NB4 (cell line): ENCODE measurements at regions not wholly inside any gene's neighbourhood (a gene's known extent, or its start where the extent isn't known, plus 50 kb on each side); places are given as distances from the start of the nearest gene placed in this dataset.

Source experiments
- MAX ChIP-seq: IDR thresholded peaks from 2 replicates; pipeline ENCODE4 v1.6.1; 2011; ENCODE audit warnings: low read depth, low read length
- TF ChIP-seq, protein P1 (sequence below): IDR thresholded peaks from one replicate; pipeline ENCODE4 v1.5.1; 2012; ENCODE audit warnings: low read depth, low read length

- TF ChIP-seq, protein P1, sequence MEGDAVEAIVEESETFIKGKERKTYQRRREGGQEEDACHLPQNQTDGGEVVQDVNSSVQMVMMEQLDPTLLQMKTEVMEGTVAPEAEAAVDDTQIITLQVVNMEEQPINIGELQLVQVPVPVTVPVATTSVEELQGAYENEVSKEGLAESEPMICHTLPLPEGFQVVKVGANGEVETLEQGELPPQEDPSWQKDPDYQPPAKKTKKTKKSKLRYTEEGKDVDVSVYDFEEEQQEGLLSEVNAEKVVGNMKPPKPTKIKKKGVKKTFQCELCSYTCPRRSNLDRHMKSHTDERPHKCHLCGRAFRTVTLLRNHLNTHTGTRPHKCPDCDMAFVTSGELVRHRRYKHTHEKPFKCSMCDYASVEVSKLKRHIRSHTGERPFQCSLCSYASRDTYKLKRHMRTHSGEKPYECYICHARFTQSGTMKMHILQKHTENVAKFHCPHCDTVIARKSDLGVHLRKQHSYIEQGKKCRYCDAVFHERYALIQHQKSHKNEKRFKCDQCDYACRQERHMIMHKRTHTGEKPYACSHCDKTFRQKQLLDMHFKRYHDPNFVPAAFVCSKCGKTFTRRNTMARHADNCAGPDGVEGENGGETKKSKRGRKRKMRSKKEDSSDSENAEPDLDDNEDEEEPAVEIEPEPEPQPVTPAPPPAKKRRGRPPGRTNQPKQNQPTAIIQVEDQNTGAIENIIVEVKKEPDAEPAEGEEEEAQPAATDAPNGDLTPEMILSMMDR = no peak
- TF ChIP-seq MAX = no peak
Measured at GRCh38 chr16:11416228-11417001, 71.2 kb downstream of the RMI2 start.
